ENCODE measurements at regions not wholly inside any gene's neighbourhood (a gene's known extent, or its start where the extent isn't known, plus 50 kb on each side); places are given as distances from the start of the nearest gene placed in this dataset.

GRCh38 chr10:3415878-3416605 is 243.5 kb upstream of the PITRM1 start:
- TF ChIP-seq POLR2A (IDR thresholded peaks at IDR 0.05; ENCODE audit: low read depth, low read length) (no peak), TAF1 (IDR thresholded peaks at IDR 0.05; ENCODE audit: borderline replicate concordance, low read depth, low read length) (no peak), POLR2AphosphoS5 (IDR thresholded peaks at IDR 0.05; ENCODE audit: low read depth, low read length) (no peak)
- FAIRE-seq, result no peak
- DNase-seq (ENCODE audit: insufficient read length), result no peak

- DNase-seq (ENCODE audit: insufficient read length), result no peak
- no peak for FAIRE-seq
- TF ChIP-seq POLR2AphosphoS5 (IDR thresholded peaks at IDR 0.05; ENCODE audit: low read depth, low read length) (no peak), TAF1 (IDR thresholded peaks at IDR 0.05; ENCODE audit: borderline replicate concordance, low read depth, low read length) (no peak), POLR2A (IDR thresholded peaks at IDR 0.05; ENCODE audit: low read depth, low read length) (no peak)
Observed at GRCh38 chr10:3415038-3415736, 242.6 kb upstream of the PITRM1 start.

GRCh38 chr10:3414667-3415023 is 242.1 kb upstream of the PITRM1 start:
- TF ChIP-seq POLR2A (IDR thresholded peaks at IDR 0.05; ENCODE audit: low read depth, low read length) (no peak), TAF1 (IDR thresholded peaks at IDR 0.05; ENCODE audit: borderline replicate concordance, low read depth, low read length) (no peak), POLR2AphosphoS5 (IDR thresholded peaks at IDR 0.05; ENCODE audit: low read depth, low read length) (no peak)
- FAIRE-seq, result no peak
- no peak for DNase-seq (ENCODE audit: insufficient read length)

GRCh38 chr10:3413937-3414666 is 241.5 kb upstream of the PITRM1 start:
- DNase-seq (ENCODE audit: insufficient read length) (no peak), FAIRE-seq (no peak)
- TF ChIP-seq POLR2A (IDR thresholded peaks at IDR 0.05; ENCODE audit: low read depth, low read length) (no peak), POLR2AphosphoS5 (IDR thresholded peaks at IDR 0.05; ENCODE audit: low read depth, low read length) (no peak), TAF1 (IDR thresholded peaks at IDR 0.05; ENCODE audit: borderline replicate concordance, low read depth, low read length) (no peak)

- no peak for FAIRE-seq
- TF ChIP-seq TAF1 (IDR thresholded peaks at IDR 0.05; ENCODE audit: borderline replicate concordance, low read depth, low read length) (no peak), POLR2AphosphoS5 (IDR thresholded peaks at IDR 0.05; ENCODE audit: low read depth, low read length) (no peak), POLR2A (IDR thresholded peaks at IDR 0.05; ENCODE audit: low read depth, low read length) (no peak)
Observed at GRCh38 chr10:3412646-3413045, 240.1 kb upstream of the PITRM1 start.

GRCh38 chr10:3412071-3412582 is 239.5 kb upstream of the PITRM1 start:
- DNase-seq (ENCODE audit: insufficient read length), result no peak
- TF ChIP-seq TAF1 (IDR thresholded peaks at IDR 0.05; ENCODE audit: borderline replicate concordance, low read depth, low read length) (no peak), POLR2A (IDR thresholded peaks at IDR 0.05; ENCODE audit: low read depth, low read length) (no peak), POLR2AphosphoS5 (IDR thresholded peaks at IDR 0.05; ENCODE audit: low read depth, low read length) (no peak)
- FAIRE-seq, result no peak

More at GRCh38 chr10:3412646-3413045, 240.1 kb upstream of the PITRM1 start:
- no peak for DNase-seq (ENCODE audit: insufficient read length)

- DNase-seq (ENCODE audit: insufficient read length), result no peak
- no peak for FAIRE-seq
- TF ChIP-seq POLR2AphosphoS5 (IDR thresholded peaks at IDR 0.05; ENCODE audit: low read depth, low read length) (no peak), TAF1 (IDR thresholded peaks at IDR 0.05; ENCODE audit: borderline replicate concordance, low read depth, low read length) (no peak), POLR2A (IDR thresholded peaks at IDR 0.05; ENCODE audit: low read depth, low read length) (no peak)
Observed at GRCh38 chr10:3411044-3411443, 238.5 kb upstream of the PITRM1 start.

GRCh38 chr10:3409928-3410327 is 237.3 kb upstream of the PITRM1 start:
- FAIRE-seq (no peak), DNase-seq (ENCODE audit: insufficient read length) (no peak)
- TF ChIP-seq POLR2A (IDR thresholded peaks at IDR 0.05; ENCODE audit: low read depth, low read length), result no peak
- no peak for TF ChIP-seq TAF1 (IDR thresholded peaks at IDR 0.05; ENCODE audit: borderline replicate concordance, low read depth, low read length)
- TF ChIP-seq POLR2AphosphoS5 (IDR thresholded peaks at IDR 0.05; ENCODE audit: low read depth, low read length), result no peak

- TF ChIP-seq TAF1 (IDR thresholded peaks at IDR 0.05; ENCODE audit: borderline replicate concordance, low read depth, low read length), result no peak
- no peak for TF ChIP-seq POLR2AphosphoS5 (IDR thresholded peaks at IDR 0.05; ENCODE audit: low read depth, low read length)
- TF ChIP-seq POLR2A (IDR thresholded peaks at IDR 0.05; ENCODE audit: low read depth, low read length), result no peak
- DNase-seq (ENCODE audit: insufficient read length) (no peak), FAIRE-seq (no peak)
Observed at GRCh38 chr10:3408603-3409365, 236.2 kb upstream of the PITRM1 start.

GRCh38 chr10:3407208-3407607 is 234.6 kb upstream of the PITRM1 start:
- no peak for DNase-seq (ENCODE audit: insufficient read length)
- no peak for FAIRE-seq
- TF ChIP-seq POLR2A (IDR thresholded peaks at IDR 0.05; ENCODE audit: low read depth, low read length), result no peak
- TF ChIP-seq TAF1 (IDR thresholded peaks at IDR 0.05; ENCODE audit: borderline replicate concordance, low read depth, low read length), result no peak
- TF ChIP-seq POLR2AphosphoS5 (IDR thresholded peaks at IDR 0.05; ENCODE audit: low read depth, low read length), result no peak

GRCh38 chr10:3406556-3406955 is 234.0 kb upstream of the PITRM1 start:
- FAIRE-seq, result no peak
- DNase-seq (ENCODE audit: insufficient read length), result no peak
- TF ChIP-seq POLR2A (IDR thresholded peaks at IDR 0.05; ENCODE audit: low read depth, low read length), result no peak
- no peak for TF ChIP-seq TAF1 (IDR thresholded peaks at IDR 0.05; ENCODE audit: borderline replicate concordance, low read depth, low read length)
- no peak for TF ChIP-seq POLR2AphosphoS5 (IDR thresholded peaks at IDR 0.05; ENCODE audit: low read depth, low read length)

All from GM12892 (cell line).